T-helper 2 cell treated with Interferon-gamma antibody and Interleukin-4, amounts not matched to agents 5 μg/mL and 100 μg/mL, for 36 hours (primary cell): ENCODE measurements at regions not wholly inside any gene's neighbourhood (a gene's known extent, or its start where the extent isn't known, plus 50 kb on each side); places are given as distances from the start of the nearest gene placed in this dataset.
"Not testable (repeated sequence)": the region's sequence is repeated elsewhere in the genome, so short reads cannot be mapped to it uniquely, and the experiment has no call there.

ENCODE experiments used
- DNase-seq: peaks from one replicate; pipeline ENCODE4 v3.0.0; 2021; ENCODE audit warnings: low spot score
- H3K27ac Mint-ChIP-seq: one replicate; pipeline ENCODE4 v1.8.0; 2021; ENCODE audit warnings: mild to moderate bottlenecking, mixed read lengths
- H3K27me3 Mint-ChIP-seq: one replicate; pipeline ENCODE4 v1.8.0; 2021; ENCODE audit warnings: low read depth, mixed read lengths
- H3K36me3 Mint-ChIP-seq: one replicate; pipeline ENCODE4 v1.8.0; 2021; ENCODE audit warnings: low read depth, mixed read lengths
- H3K4me1 Mint-ChIP-seq: one replicate; pipeline ENCODE4 v1.8.0; 2021; ENCODE audit warnings: low read depth, mixed read lengths
- H3K4me3 Mint-ChIP-seq: one replicate; pipeline ENCODE4 v1.8.0; 2022; ENCODE audit warnings: mild to moderate bottlenecking, moderate library complexity, mixed read lengths
- H3K9me3 Mint-ChIP-seq: one replicate; pipeline ENCODE4 v1.8.0; 2021; ENCODE audit warnings: mixed read lengths

DNA sequence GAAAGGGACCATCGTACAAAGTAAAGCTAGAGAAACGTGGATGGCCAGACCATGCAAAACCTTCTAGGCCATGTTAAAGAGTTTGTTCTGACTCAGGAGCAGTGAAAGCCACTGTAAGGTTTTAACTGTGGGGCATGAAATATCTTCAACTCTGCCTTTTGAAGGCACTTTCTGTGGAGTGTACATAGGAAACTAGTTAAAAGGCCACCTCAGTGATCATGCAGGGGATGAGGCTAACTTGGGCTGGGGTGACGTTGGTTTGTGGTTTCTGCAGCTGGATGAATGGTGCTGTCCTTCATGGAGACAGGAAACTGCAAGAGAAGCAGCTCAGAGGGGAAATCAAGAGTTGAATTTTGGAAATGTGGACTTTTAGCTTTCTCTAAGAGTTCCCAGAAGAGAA is 190.7 kb downstream of the CDCA7 start:
- no peak for DNase-seq
- Mint-ChIP-seq H3K9me3 (no peaks in the 10 kb centered on the region), H3K27me3 (peaks cover 19% of the 10 kb centered on the region), H3K4me3 (no peak overlapping the region), H3K36me3 (no peaks in the 10 kb centered on the region), H3K27ac (no peak overlapping the region), H3K4me1 (peaks cover 2% of the 10 kb centered on the region)

- no peak overlapping the region for H3K4me3 Mint-ChIP-seq
- peaks cover 16% of the 10 kb centered on the region for H3K27me3 Mint-ChIP-seq
- no peak overlapping the region for H3K27ac Mint-ChIP-seq
- no peaks in the 10 kb centered on the region for H3K36me3 Mint-ChIP-seq
- no peak for DNase-seq
- no peaks in the 10 kb centered on the region for H3K9me3 Mint-ChIP-seq
- H3K4me1 Mint-ChIP-seq = peaks cover 2% of the 10 kb centered on the region
Measured at GRCh38 chr2:173547499-173547898, 192.8 kb downstream of the CDCA7 start.

GRCh38 chr2:173550143-173550542 is 195.5 kb downstream of the CDCA7 start:
- H3K27me3 Mint-ChIP-seq = peaks cover 13% of the 10 kb centered on the region
- no peak overlapping the region for H3K4me3 Mint-ChIP-seq
- no peak overlapping the region for H3K27ac Mint-ChIP-seq
- no peaks in the 10 kb centered on the region for H3K36me3 Mint-ChIP-seq
- DNase-seq = no peak
- peaks cover 2% of the 10 kb centered on the region for H3K4me1 Mint-ChIP-seq
- H3K9me3 Mint-ChIP-seq = no peaks in the 10 kb centered on the region

GRCh38 chr2:173552531-173552930 is 197.9 kb downstream of the CDCA7 start:
- no peak for DNase-seq
- H3K27ac Mint-ChIP-seq = no peak overlapping the region
- H3K36me3 Mint-ChIP-seq = no peaks in the 10 kb centered on the region
- no peak overlapping the region for H3K4me3 Mint-ChIP-seq
- H3K27me3 Mint-ChIP-seq = peaks cover 18% of the 10 kb centered on the region
- no peaks in the 10 kb centered on the region for H3K9me3 Mint-ChIP-seq
- no peaks in the 10 kb centered on the region for H3K4me1 Mint-ChIP-seq

DNA sequence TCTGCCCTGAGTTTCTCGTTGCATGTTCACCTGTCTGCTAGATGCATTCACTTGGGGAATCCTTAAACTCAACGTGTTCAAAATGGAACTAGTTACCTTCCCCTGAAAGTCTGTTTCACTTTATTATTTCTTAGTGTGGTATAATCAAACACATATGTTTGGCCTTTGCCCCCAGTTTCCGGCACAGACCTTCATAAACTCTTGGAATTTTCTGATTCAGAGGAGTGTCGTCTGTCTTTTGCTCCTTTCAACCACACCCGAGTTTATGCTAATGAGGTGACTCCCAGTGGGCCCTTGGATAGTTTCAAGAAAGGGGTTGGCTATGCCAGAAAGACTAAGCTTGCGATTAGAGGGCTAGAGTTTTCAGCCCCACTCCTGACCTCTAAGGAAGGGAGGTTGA is 198.9 kb downstream of the CDCA7 start:
- no peaks in the 10 kb centered on the region for H3K4me1 Mint-ChIP-seq
- H3K4me3 Mint-ChIP-seq = no peak overlapping the region
- peaks cover 23% of the 10 kb centered on the region for H3K27me3 Mint-ChIP-seq
- no peak overlapping the region for H3K27ac Mint-ChIP-seq
- H3K9me3 Mint-ChIP-seq = no peaks in the 10 kb centered on the region
- DNase-seq = no peak
- H3K36me3 Mint-ChIP-seq = no peaks in the 10 kb centered on the region

- Mint-ChIP-seq H3K4me1 (no peaks in the 10 kb centered on the region), H3K9me3 (no peaks in the 10 kb centered on the region), H3K36me3 (no peaks in the 10 kb centered on the region), H3K27me3 (peaks cover 23% of the 10 kb centered on the region), H3K27ac (no peak overlapping the region), H3K4me3 (no peak overlapping the region)
- no peak for DNase-seq
Measured at GRCh38 chr2:173555833-173556232, 201.2 kb downstream of the CDCA7 start.

DNA sequence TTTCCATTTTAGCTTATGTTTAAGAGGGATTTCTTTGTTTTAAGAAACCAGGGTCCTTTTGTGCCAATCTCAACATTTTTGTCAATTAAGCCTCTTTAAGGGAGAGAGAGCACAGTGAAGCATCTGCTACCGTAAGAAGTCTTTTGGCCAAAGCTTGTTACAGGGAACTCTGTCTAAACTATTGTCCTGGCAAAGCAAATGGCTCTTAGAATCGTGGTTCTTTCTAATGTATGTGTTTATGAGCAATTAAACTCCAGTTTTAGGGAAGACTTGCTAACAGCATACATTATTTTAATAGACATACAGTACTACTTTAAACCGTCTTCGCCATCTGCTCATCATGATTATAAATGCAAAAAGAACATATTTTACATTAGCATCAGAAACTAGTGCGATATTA is 202.1 kb downstream of the CDCA7 start:
- H3K4me3 Mint-ChIP-seq = no peak overlapping the region
- no peaks in the 10 kb centered on the region for H3K4me1 Mint-ChIP-seq
- H3K27ac Mint-ChIP-seq = no peak overlapping the region
- H3K36me3 Mint-ChIP-seq = no peaks in the 10 kb centered on the region
- DNase-seq = no peak
- H3K27me3 Mint-ChIP-seq = peaks cover 28% of the 10 kb centered on the region
- H3K9me3 Mint-ChIP-seq = no peaks in the 10 kb centered on the region

GRCh38 chr2:173557497-173557896 is 202.8 kb downstream of the CDCA7 start:
- H3K9me3 Mint-ChIP-seq = no peaks in the 10 kb centered on the region

GRCh38 chr2:173567493-173567892 is 212.8 kb downstream of the CDCA7 start:
- Mint-ChIP-seq H3K4me3 (no peak overlapping the region), H3K27me3 (peaks cover 20% of the 10 kb centered on the region), H3K36me3 (no peaks in the 10 kb centered on the region), H3K27ac (no peak overlapping the region), H3K4me1 (peaks cover 3% of the 10 kb centered on the region), H3K9me3 (no peaks in the 10 kb centered on the region)
- DNase-seq = no peak

More at GRCh38 chr2:173557497-173557896, 202.8 kb downstream of the CDCA7 start:
- no peak for DNase-seq
- Mint-ChIP-seq H3K27ac (no peak overlapping the region), H3K4me3 (no peak overlapping the region), H3K27me3 (peaks cover 29% of the 10 kb centered on the region), H3K4me1 (no peaks in the 10 kb centered on the region), H3K36me3 (no peaks in the 10 kb centered on the region)

- Mint-ChIP-seq H3K27ac (no peak overlapping the region), H3K4me1 (peaks cover 3% of the 10 kb centered on the region), H3K4me3 (no peak overlapping the region), H3K9me3 (no peaks in the 10 kb centered on the region), H3K27me3 (peaks cover 16% of the 10 kb centered on the region), H3K36me3 (no peaks in the 10 kb centered on the region)
- no peak for DNase-seq
Measured at GRCh38 chr2:173568054-173568453, 213.4 kb downstream of the CDCA7 start.

DNA sequence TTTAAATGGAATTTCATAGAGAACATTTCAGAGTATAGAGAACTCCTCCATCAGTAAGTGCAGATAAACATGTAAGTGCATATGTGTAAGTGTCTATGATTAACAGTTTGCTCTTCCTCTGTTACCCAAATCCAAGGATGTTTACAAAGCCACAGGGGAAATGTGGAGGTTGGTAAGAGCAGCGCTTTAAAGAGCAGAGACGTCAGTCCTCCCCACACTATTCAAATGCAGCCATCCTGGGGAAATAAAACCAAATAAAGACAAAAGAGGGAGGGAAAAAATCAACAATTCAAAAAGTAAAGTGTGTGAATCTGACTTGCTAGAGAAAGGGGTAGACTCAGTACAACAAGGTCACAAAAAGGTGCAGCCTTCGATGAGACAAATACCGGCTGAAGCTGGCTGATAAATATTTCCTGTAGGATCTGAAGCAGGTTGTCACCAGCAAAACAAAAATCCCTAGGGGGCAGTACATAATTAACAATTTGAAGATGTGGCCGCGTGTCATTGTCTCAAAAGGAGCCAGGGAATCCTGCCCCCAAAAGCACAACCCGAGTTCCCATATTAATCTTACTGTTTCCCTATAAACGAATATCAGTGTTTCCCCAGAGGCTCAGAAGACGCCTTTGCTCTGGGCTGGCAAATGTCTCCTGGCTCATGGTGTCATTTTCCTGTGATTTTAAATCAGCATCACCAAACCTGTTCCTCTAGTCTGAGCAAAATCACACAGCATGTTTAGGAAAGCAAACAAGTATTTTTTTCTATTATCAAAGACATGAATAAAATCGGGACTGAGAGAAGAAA is 216.5 kb downstream of the CDCA7 start:
- no peak for DNase-seq
- no peak overlapping the region for H3K4me3 Mint-ChIP-seq
- peaks cover 4% of the 10 kb centered on the region for H3K4me1 Mint-ChIP-seq
- H3K27me3 Mint-ChIP-seq = peaks cover 16% of the 10 kb centered on the region
- peaks cover 6% of the 10 kb centered on the region for H3K9me3 Mint-ChIP-seq
- no peaks in the 10 kb centered on the region for H3K36me3 Mint-ChIP-seq
- H3K27ac Mint-ChIP-seq = no peak overlapping the region

- peaks cover 4% of the 10 kb centered on the region for H3K4me1 Mint-ChIP-seq
- no peak overlapping the region for H3K27ac Mint-ChIP-seq
- peaks cover 6% of the 10 kb centered on the region for H3K9me3 Mint-ChIP-seq
- DNase-seq = no peak
- H3K36me3 Mint-ChIP-seq = no peaks in the 10 kb centered on the region
- H3K4me3 Mint-ChIP-seq = no peak overlapping the region
- H3K27me3 Mint-ChIP-seq = peaks cover 16% of the 10 kb centered on the region
Measured at GRCh38 chr2:173571887-173572680, 217.4 kb downstream of the CDCA7 start.

DNA sequence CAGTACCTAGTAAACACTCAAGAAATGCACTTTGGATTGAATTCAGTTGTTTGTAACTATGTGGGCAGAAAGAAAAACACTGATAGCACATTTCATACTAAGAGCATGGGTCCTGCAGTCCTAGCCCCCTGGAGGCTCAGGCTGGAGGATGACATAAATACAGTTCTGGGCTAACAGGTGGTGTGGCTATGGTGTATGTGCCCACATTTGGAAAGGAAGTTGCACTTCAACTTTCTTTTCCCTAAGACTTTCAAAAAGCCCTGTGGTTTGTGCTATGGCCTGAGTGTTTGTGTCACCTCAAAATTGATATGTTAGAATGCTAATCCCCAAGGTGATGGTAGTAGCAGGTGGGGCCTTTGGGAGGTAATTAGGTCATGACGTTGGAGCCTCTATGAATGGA is 218.2 kb downstream of the CDCA7 start:
- H3K4me1 Mint-ChIP-seq = peaks cover 4% of the 10 kb centered on the region
- peaks cover 16% of the 10 kb centered on the region for H3K27me3 Mint-ChIP-seq
- peaks cover 6% of the 10 kb centered on the region for H3K9me3 Mint-ChIP-seq
- H3K36me3 Mint-ChIP-seq = no peaks in the 10 kb centered on the region
- H3K27ac Mint-ChIP-seq = no peak overlapping the region
- no peak overlapping the region for H3K4me3 Mint-ChIP-seq
- no peak for DNase-seq

GRCh38 chr2:173573782-173574181 is 219.1 kb downstream of the CDCA7 start:
- not testable (repeated sequence) for DNase-seq, H3K27ac Mint-ChIP-seq, H3K4me1 Mint-ChIP-seq, H3K4me3 Mint-ChIP-seq, H3K9me3 Mint-ChIP-seq, H3K36me3 Mint-ChIP-seq
- H3K27me3 Mint-ChIP-seq = peaks cover 16% of the 10 kb centered on the region
